ENCODE measurements at regions not wholly inside any gene's neighbourhood (a gene's known extent, or its start where the extent isn't known, plus 50 kb on each side); places are given as distances from the start of the nearest gene placed in this dataset.
"Not testable (repeated sequence)": the region's sequence is repeated elsewhere in the genome, so short reads cannot be mapped to it uniquely, and the experiment has no call there.

GRCh38 chr3:70471464-70472342 is 159.3 kb upstream of the MDFIC2 start:
- Histone ChIP-seq H3K4me1 (ENCODE audit: control insufficient read depth, insufficient read depth, low read length, poor library complexity, severe bottlenecking) (no peaks in the 10 kb centered on the region), H3K4me3 (ENCODE audit: low read depth, low read length) (no peak overlapping the region), H3K36me3 (ENCODE audit: control insufficient read depth, insufficient read depth, low read length) (no peaks in the 10 kb centered on the region), H3K27me3 (ENCODE audit: control insufficient read depth, insufficient read depth, low read length) (peaks cover 3% of the 10 kb centered on the region), H3K27ac (ENCODE audit: insufficient read depth, low read length, poor library complexity, severe bottlenecking) (no peak overlapping the region), H3K9me3 (ENCODE audit: control insufficient read depth in 2 of 2, low read length in 2 of 2) (no peaks in the 10 kb centered on the region)
- ATAC-seq (ENCODE audit: low read depth in 2 of 2) (no peak), DNase-seq (no peak)
- no peak overlapping the region for H3K27ac Mint-ChIP-seq
- H3K27me3 Mint-ChIP-seq, result no peaks in the 10 kb centered on the region
- no peaks in the 10 kb centered on the region for H3K36me3 Mint-ChIP-seq
- H3K4me3 Mint-ChIP-seq, result no peak overlapping the region
- H3K4me1 Mint-ChIP-seq, result no peaks in the 10 kb centered on the region
- no peaks in the 10 kb centered on the region for H3K9me3 Mint-ChIP-seq

GRCh38 chr3:70466096-70466495 is 153.7 kb upstream of the MDFIC2 start:
- Histone ChIP-seq H3K4me3 (ENCODE audit: low read depth, low read length) (no peak overlapping the region), H3K9me3 (ENCODE audit: control insufficient read depth in 2 of 2, low read length in 2 of 2) (no peaks in the 10 kb centered on the region), H3K27me3 (ENCODE audit: control insufficient read depth, insufficient read depth, low read length) (peaks cover 3% of the 10 kb centered on the region), H3K4me1 (ENCODE audit: control insufficient read depth, insufficient read depth, low read length, poor library complexity, severe bottlenecking) (no peaks in the 10 kb centered on the region), H3K36me3 (ENCODE audit: control insufficient read depth, insufficient read depth, low read length) (no peaks in the 10 kb centered on the region), H3K27ac (ENCODE audit: insufficient read depth, low read length, poor library complexity, severe bottlenecking) (no peak overlapping the region)
- Mint-ChIP-seq H3K27ac (no peak overlapping the region), H3K36me3 (no peaks in the 10 kb centered on the region), H3K9me3 (peaks cover 0 to 3% (median 0%) of the 10 kb centered on the region in 7 donors), H3K4me3 (no peak overlapping the region), H3K4me1 (no peaks in the 10 kb centered on the region), H3K27me3 (no peaks in the 10 kb centered on the region)
- DNase-seq (no peak), ATAC-seq (ENCODE audit: low read depth in 2 of 2) (no peak)

- Mint-ChIP-seq H3K4me1 (no peaks in the 10 kb centered on the region), H3K9me3 (peaks cover 0 to 3% (median 1%) of the 10 kb centered on the region in 7 donors), H3K36me3 (no peaks in the 10 kb centered on the region), H3K4me3 (no peak overlapping the region), H3K27me3 (no peaks in the 10 kb centered on the region), H3K27ac (no peak overlapping the region)
- ATAC-seq (ENCODE audit: low read depth in 2 of 2) (no peak), DNase-seq (no peak)
- Histone ChIP-seq H3K27ac (ENCODE audit: insufficient read depth, low read length, poor library complexity, severe bottlenecking) (no peak overlapping the region), H3K4me3 (ENCODE audit: low read depth, low read length) (no peak overlapping the region), H3K27me3 (ENCODE audit: control insufficient read depth, insufficient read depth, low read length) (peaks cover 3% of the 10 kb centered on the region), H3K36me3 (ENCODE audit: control insufficient read depth, insufficient read depth, low read length) (no peaks in the 10 kb centered on the region), H3K4me1 (ENCODE audit: control insufficient read depth, insufficient read depth, low read length, poor library complexity, severe bottlenecking) (no peaks in the 10 kb centered on the region), H3K9me3 (ENCODE audit: control insufficient read depth in 2 of 2, low read length in 2 of 2) (no peaks in the 10 kb centered on the region)
Measured at GRCh38 chr3:70464876-70465275, 152.4 kb upstream of the MDFIC2 start.

GRCh38 chr3:70464465-70464864 is 152.0 kb upstream of the MDFIC2 start:
- Mint-ChIP-seq H3K4me3 (no peak overlapping the region), H3K27me3 (no peaks in the 10 kb centered on the region)
- no peak for ATAC-seq (ENCODE audit: low read depth in 2 of 2)

GRCh38 chr3:70450220-70450619 is 137.8 kb upstream of the MDFIC2 start:
- not testable (repeated sequence) for ATAC-seq (ENCODE audit: low read depth in 2 of 2); H3K27ac ChIP-seq (ENCODE audit: insufficient read depth, low read length, poor library complexity, severe bottlenecking); H3K4me1 ChIP-seq (ENCODE audit: control insufficient read depth, insufficient read depth, low read length, poor library complexity, severe bottlenecking); H3K27ac Mint-ChIP-seq; H3K36me3 ChIP-seq (ENCODE audit: control insufficient read depth, insufficient read depth, low read length); H3K27me3 ChIP-seq (ENCODE audit: control insufficient read depth, insufficient read depth, low read length); DNase-seq; H3K9me3 ChIP-seq (ENCODE audit: control insufficient read depth in 2 of 2, low read length in 2 of 2); H3K36me3 Mint-ChIP-seq; H3K4me3 ChIP-seq (ENCODE audit: low read depth, low read length); H3K4me3 Mint-ChIP-seq; H3K27me3 Mint-ChIP-seq; H3K4me1 Mint-ChIP-seq
- H3K9me3 Mint-ChIP-seq, result peaks cover 0 to 24% (median 1%) of the 10 kb centered on the region in 7 donors

More at GRCh38 chr3:70464465-70464864, 152.0 kb upstream of the MDFIC2 start:
- Histone ChIP-seq H3K4me3 (ENCODE audit: low read depth, low read length) (no peak overlapping the region), H3K27me3 (ENCODE audit: control insufficient read depth, insufficient read depth, low read length) (peaks cover 3% of the 10 kb centered on the region), H3K4me1 (ENCODE audit: control insufficient read depth, insufficient read depth, low read length, poor library complexity, severe bottlenecking) (no peaks in the 10 kb centered on the region), H3K9me3 (ENCODE audit: control insufficient read depth in 2 of 2, low read length in 2 of 2) (no peaks in the 10 kb centered on the region), H3K27ac (ENCODE audit: insufficient read depth, low read length, poor library complexity, severe bottlenecking) (no peak overlapping the region), H3K36me3 (ENCODE audit: control insufficient read depth, insufficient read depth, low read length) (no peaks in the 10 kb centered on the region)
- H3K36me3 Mint-ChIP-seq, result no peaks in the 10 kb centered on the region
- DNase-seq, result no peak
- H3K9me3 Mint-ChIP-seq, result peaks cover 0 to 5% (median 1%) of the 10 kb centered on the region in 7 donors
- no peak overlapping the region for H3K27ac Mint-ChIP-seq
- H3K4me1 Mint-ChIP-seq, result no peaks in the 10 kb centered on the region

- H3K27ac ChIP-seq (ENCODE audit: insufficient read depth, low read length, poor library complexity, severe bottlenecking); DNase-seq; H3K4me3 Mint-ChIP-seq; H3K4me1 Mint-ChIP-seq; H3K9me3 ChIP-seq (ENCODE audit: control insufficient read depth in 2 of 2, low read length in 2 of 2); H3K36me3 ChIP-seq (ENCODE audit: control insufficient read depth, insufficient read depth, low read length); H3K9me3 Mint-ChIP-seq; H3K27ac Mint-ChIP-seq; H3K4me3 ChIP-seq (ENCODE audit: low read depth, low read length); ATAC-seq (ENCODE audit: low read depth in 2 of 2); H3K27me3 ChIP-seq (ENCODE audit: control insufficient read depth, insufficient read depth, low read length); H3K36me3 Mint-ChIP-seq; H3K4me1 ChIP-seq (ENCODE audit: control insufficient read depth, insufficient read depth, low read length, poor library complexity, severe bottlenecking): not testable (repeated sequence)
- peaks cover 10% of the 10 kb centered on the region for H3K27me3 Mint-ChIP-seq
Measured at GRCh38 chr3:70435422-70435821, 123.0 kb upstream of the MDFIC2 start.

GRCh38 chr3:70433091-70433490 is 120.7 kb upstream of the MDFIC2 start:
- no peaks in the 10 kb centered on the region for H3K36me3 Mint-ChIP-seq
- DNase-seq, result no peak
- peaks cover 0 to 4% (median 0%) of the 10 kb centered on the region in 7 donors for H3K9me3 Mint-ChIP-seq
- no peak overlapping the region for H3K4me3 Mint-ChIP-seq
- H3K4me3 ChIP-seq (ENCODE audit: low read depth, low read length), result no peak overlapping the region
- no peaks in the 10 kb centered on the region for H3K27me3 ChIP-seq (ENCODE audit: control insufficient read depth, insufficient read depth, low read length)
- no peaks in the 10 kb centered on the region for H3K4me1 ChIP-seq (ENCODE audit: control insufficient read depth, insufficient read depth, low read length, poor library complexity, severe bottlenecking)
- no peak overlapping the region for H3K27ac Mint-ChIP-seq
- no peak overlapping the region for H3K27ac ChIP-seq (ENCODE audit: insufficient read depth, low read length, poor library complexity, severe bottlenecking)
- no peak for ATAC-seq (ENCODE audit: low read depth in 2 of 2)
- H3K4me1 Mint-ChIP-seq, result no peaks in the 10 kb centered on the region
- no peaks in the 10 kb centered on the region for H3K9me3 ChIP-seq (ENCODE audit: control insufficient read depth in 2 of 2, low read length in 2 of 2)
- H3K27me3 Mint-ChIP-seq, result peaks cover 10% of the 10 kb centered on the region
- H3K36me3 ChIP-seq (ENCODE audit: control insufficient read depth, insufficient read depth, low read length), result no peaks in the 10 kb centered on the region

GRCh38 chr3:70431911-70432310 is 119.5 kb upstream of the MDFIC2 start:
- Mint-ChIP-seq H3K27me3 (peaks cover 3% of the 10 kb centered on the region), H3K4me3 (no peak overlapping the region), H3K36me3 (no peaks in the 10 kb centered on the region), H3K27ac (no peak overlapping the region), H3K9me3 (peaks cover 0 to 4% (median 0%) of the 10 kb centered on the region in 7 donors), H3K4me1 (no peaks in the 10 kb centered on the region)
- no peaks in the 10 kb centered on the region for H3K27me3 ChIP-seq (ENCODE audit: control insufficient read depth, insufficient read depth, low read length)
- H3K36me3 ChIP-seq (ENCODE audit: control insufficient read depth, insufficient read depth, low read length), result no peaks in the 10 kb centered on the region
- DNase-seq (no peak), ATAC-seq (ENCODE audit: low read depth in 2 of 2) (no peak)
- H3K9me3 ChIP-seq (ENCODE audit: control insufficient read depth in 2 of 2, low read length in 2 of 2), result no peaks in the 10 kb centered on the region
- H3K4me1 ChIP-seq (ENCODE audit: control insufficient read depth, insufficient read depth, low read length, poor library complexity, severe bottlenecking), result no peaks in the 10 kb centered on the region
- no peak overlapping the region for H3K27ac ChIP-seq (ENCODE audit: insufficient read depth, low read length, poor library complexity, severe bottlenecking)
- H3K4me3 ChIP-seq (ENCODE audit: low read depth, low read length), result no peak overlapping the region

Data from CD4-positive, CD25-positive, alpha-beta regulatory T cell (primary cell).